ENCODE measurements at regions not wholly inside any gene's neighbourhood (a gene's known extent, or its start where the extent isn't known, plus 50 kb on each side); places are given as distances from the start of the nearest gene placed in this dataset.

DNA sequence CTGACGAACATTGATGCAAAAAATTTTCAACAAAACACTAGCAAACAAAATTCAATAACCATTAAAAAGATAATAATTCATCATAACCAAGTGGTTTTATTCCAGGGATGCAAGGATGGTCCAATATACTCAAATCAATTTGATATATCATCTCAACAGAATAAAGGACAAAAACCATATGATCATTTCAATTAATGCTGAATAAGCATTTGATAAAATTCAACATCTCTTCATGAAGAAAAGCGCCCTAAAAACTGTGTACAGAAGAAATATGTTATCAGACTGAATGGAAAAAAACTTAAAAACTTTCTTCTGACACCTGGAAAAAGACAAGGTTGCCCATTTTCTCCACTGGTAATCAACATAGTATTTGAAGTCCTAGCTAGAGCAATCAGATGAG lies 720.3 kb upstream of the RGMB start:
- H3K4me2 ChIP-seq (replicated peaks; ENCODE audit: extremely low read depth, low read length, poor library complexity, severe bottlenecking) = no peak overlapping the region
- intact Hi-C loops (cut with micrococcal nuclease) = no loop called here
- H3K27ac ChIP-seq (ENCODE audit: low read depth in 1 of 2, low read length in 2 of 2) = no peak overlapping the region
- peaks cover 0 to 10% (median 5%) of the 10 kb centered on the region in 7 donors for H3K9me3 Mint-ChIP-seq
- H3K4me1 ChIP-seq (ENCODE audit: control insufficient read depth in 1 of 2, insufficient read depth in 2 of 2, low read length in 2 of 2) = no peaks in the 10 kb centered on the region
- H4K20me1 ChIP-seq (ENCODE audit: insufficient read depth, low read length) = no peaks in the 10 kb centered on the region
- no peaks in the 10 kb centered on the region for H3K27me3 ChIP-seq (ENCODE audit: control insufficient read depth in 2 of 2, insufficient read depth in 2 of 2, low read length in 2 of 2)
- H3K27ac Mint-ChIP-seq = no peak overlapping the region
- no peaks in the 10 kb centered on the region for H3K27me3 Mint-ChIP-seq (ENCODE audit: low read depth in 3 of 3)
- DNase-seq = no peak
- H3K9me3 ChIP-seq (replicated peaks in 1 of 2; ENCODE audit: control insufficient read depth in 1 of 2, insufficient read depth in 1 of 2, low read length in 2 of 2) = peaks cover 15 to 18% of the 10 kb centered on the region in 2 donors
- no peak overlapping the region for H3K9ac ChIP-seq (ENCODE audit: insufficient read depth, low read length, poor library complexity, severe bottlenecking)
- H3K4me1 Mint-ChIP-seq = no peaks in the 10 kb centered on the region
- H3K4me3 Mint-ChIP-seq = no peak overlapping the region
- no peaks in the 10 kb centered on the region for H3K36me3 ChIP-seq (replicated peaks in 1 of 2; ENCODE audit: control insufficient read depth in 1 of 2, insufficient read depth in 2 of 2, low read length in 2 of 2)
- no peak overlapping the region for H3K4me3 ChIP-seq (replicated peaks in 1 of 3; ENCODE audit: low read depth in 2 of 3, low read length in 3 of 3)
- H3K36me3 Mint-ChIP-seq = no peaks in the 10 kb centered on the region
- H3K79me2 ChIP-seq (ENCODE audit: insufficient read depth, low read length) = no peaks in the 10 kb centered on the region
- H2AFZ ChIP-seq (ENCODE audit: insufficient read depth, low read depth, low read length, poor library complexity, severe bottlenecking) = no peak overlapping the region
- WGBS (ENCODE audit: insufficient coverage) = 80% methylated on average over 1 of the region's 2 CpGs
- TF ChIP-seq, protein P1, sequence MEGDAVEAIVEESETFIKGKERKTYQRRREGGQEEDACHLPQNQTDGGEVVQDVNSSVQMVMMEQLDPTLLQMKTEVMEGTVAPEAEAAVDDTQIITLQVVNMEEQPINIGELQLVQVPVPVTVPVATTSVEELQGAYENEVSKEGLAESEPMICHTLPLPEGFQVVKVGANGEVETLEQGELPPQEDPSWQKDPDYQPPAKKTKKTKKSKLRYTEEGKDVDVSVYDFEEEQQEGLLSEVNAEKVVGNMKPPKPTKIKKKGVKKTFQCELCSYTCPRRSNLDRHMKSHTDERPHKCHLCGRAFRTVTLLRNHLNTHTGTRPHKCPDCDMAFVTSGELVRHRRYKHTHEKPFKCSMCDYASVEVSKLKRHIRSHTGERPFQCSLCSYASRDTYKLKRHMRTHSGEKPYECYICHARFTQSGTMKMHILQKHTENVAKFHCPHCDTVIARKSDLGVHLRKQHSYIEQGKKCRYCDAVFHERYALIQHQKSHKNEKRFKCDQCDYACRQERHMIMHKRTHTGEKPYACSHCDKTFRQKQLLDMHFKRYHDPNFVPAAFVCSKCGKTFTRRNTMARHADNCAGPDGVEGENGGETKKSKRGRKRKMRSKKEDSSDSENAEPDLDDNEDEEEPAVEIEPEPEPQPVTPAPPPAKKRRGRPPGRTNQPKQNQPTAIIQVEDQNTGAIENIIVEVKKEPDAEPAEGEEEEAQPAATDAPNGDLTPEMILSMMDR (IDR thresholded peaks at IDR 0.05) = no peak

DNA sequence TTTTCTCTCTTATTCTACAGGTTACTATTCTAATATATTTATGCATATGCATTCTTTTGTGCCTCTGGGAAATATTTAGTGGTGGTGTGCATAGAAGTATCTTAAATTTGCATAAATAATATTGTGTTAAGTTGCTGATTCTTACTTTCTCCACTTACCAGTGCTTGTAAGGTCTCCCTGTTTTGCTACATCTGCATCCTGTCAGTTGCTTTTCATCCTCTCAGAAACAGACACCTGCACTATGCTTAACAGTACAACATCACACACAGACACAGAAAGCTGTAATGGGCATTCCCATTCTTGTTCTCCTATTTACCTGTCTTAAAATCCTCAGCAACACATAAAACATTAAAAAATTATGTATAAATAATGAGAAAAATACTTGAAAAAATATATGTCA lies 713.3 kb upstream of the RGMB start:
- Histone ChIP-seq H3K9me3 (replicated peaks in 1 of 2; ENCODE audit: control insufficient read depth in 1 of 2, insufficient read depth in 1 of 2, low read length in 2 of 2) (no peaks in the 10 kb centered on the region), H2AFZ (ENCODE audit: insufficient read depth, low read depth, low read length, poor library complexity, severe bottlenecking) (no peak overlapping the region), H3K4me3 (replicated peaks in 1 of 3; ENCODE audit: low read depth in 2 of 3, low read length in 3 of 3) (no peak overlapping the region), H3K79me2 (ENCODE audit: insufficient read depth, low read length) (no peaks in the 10 kb centered on the region), H4K20me1 (ENCODE audit: insufficient read depth, low read length) (no peaks in the 10 kb centered on the region), H3K4me2 (replicated peaks; ENCODE audit: extremely low read depth, low read length, poor library complexity, severe bottlenecking) (no peak overlapping the region), H3K27me3 (ENCODE audit: control insufficient read depth in 2 of 2, insufficient read depth in 2 of 2, low read length in 2 of 2) (no peaks in the 10 kb centered on the region), H3K4me1 (ENCODE audit: control insufficient read depth in 1 of 2, insufficient read depth in 2 of 2, low read length in 2 of 2) (no peaks in the 10 kb centered on the region), H3K27ac (ENCODE audit: low read depth in 1 of 2, low read length in 2 of 2) (no peak overlapping the region), H3K36me3 (replicated peaks in 1 of 2; ENCODE audit: control insufficient read depth in 1 of 2, insufficient read depth in 2 of 2, low read length in 2 of 2) (no peaks in the 10 kb centered on the region), H3K9ac (ENCODE audit: insufficient read depth, low read length, poor library complexity, severe bottlenecking) (no peak overlapping the region)
- Mint-ChIP-seq H3K4me1 (no peaks in the 10 kb centered on the region), H3K4me3 (no peak overlapping the region), H3K9me3 (peaks cover 0 to 1% (median 0%) of the 10 kb centered on the region in 7 donors), H3K27me3 (ENCODE audit: low read depth in 3 of 3) (no peaks in the 10 kb centered on the region), H3K36me3 (no peaks in the 10 kb centered on the region), H3K27ac (no peak overlapping the region)
- intact Hi-C loops (cut with micrococcal nuclease) = no loop called here
- DNase-seq = no peak
- TF ChIP-seq, protein P1 (IDR thresholded peaks at IDR 0.05) = no peak
